Glomerular visceral epithelial cell (primary cell): ENCODE measurements at regions not wholly inside any gene's neighbourhood (a gene's known extent, or its start where the extent isn't known, plus 50 kb on each side); places are given as distances from the start of the nearest gene placed in this dataset.
"Not testable (repeated sequence)": the region's sequence is repeated elsewhere in the genome, so short reads cannot be mapped to it uniquely, and the experiment has no call there.

ENCODE experiments used
- DNase-seq: peaks from one replicate; pipeline ENCODE4 v3.0.0-alpha.2; 2016; ENCODE audit errors: extremely low spot score

DNA sequence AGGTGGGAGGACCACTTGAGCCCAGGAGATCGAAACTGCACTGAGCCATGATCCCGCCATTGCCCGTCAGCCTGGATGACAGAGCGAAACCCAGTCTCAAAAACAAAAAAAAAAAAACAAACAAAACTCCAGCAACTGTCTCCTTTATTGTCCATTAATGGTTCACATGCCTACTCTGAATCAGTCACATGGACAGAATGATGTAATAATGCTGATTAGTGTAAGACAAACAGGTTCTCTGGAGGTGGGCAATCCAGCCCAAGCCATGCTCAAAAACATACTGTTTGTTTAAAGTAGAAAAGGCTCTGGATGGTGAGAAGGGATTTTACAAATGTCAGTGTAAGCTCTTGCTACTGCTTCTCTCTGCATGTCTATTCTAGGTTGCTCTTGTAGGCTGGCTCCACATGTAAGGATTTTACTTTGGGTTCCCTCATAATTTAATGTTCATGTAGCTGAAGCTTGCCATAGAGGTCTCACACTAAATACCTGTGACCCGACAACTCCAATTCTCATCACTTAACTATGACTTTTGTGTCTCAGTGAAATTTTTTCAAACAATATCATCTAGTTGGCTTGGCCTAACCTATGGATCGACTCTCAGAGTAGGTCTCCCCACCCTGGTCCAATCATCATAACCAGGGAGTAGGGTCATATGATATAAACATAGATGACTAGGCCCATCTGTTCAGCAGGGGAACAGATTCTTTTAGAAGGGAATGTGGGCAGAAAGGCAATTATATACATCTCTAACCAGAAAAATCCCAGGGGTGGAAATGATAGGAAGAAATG is 83.9 kb upstream of the SLC39A10 start:
- no peak for DNase-seq

DNA sequence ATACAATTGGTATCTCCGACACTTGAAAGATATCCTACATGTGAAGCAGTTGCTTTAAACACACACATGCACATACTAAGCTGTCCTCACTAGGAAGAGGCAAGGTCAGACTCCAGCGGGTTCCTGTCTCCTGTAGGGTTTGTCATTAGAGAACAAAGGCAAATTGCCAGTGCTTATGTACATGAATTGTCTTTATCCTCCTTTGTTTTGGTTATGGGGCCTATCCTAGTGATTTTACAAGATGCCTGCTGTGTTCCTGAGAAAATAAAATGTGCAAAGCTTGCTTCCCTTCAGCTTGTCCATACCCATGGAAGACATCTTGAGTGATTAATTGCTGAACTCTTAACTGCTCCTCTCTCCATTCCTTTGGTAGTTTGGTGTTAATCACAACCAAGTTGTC is 86.7 kb upstream of the SLC39A10 start:
- DNase-seq: no peak

DNA sequence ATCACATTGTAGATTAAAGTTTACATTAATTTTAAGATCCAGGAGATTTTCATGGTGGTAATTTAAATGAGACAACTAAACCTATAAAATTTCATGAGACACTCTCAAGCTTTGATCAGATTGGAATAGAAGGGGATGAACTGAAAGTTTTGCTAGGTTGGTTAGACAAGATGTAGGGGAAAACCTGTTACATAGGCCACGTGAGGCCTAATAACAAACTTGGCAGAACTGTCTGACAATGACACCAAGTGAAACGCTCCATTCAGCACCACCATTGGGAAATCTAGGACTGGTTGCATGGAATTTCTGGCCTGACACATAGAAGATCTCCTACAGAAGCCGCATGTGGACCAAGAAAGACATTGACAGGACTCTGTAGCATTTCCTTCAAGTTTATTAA is 87.8 kb upstream of the SLC39A10 start:
- no peak for DNase-seq

DNA sequence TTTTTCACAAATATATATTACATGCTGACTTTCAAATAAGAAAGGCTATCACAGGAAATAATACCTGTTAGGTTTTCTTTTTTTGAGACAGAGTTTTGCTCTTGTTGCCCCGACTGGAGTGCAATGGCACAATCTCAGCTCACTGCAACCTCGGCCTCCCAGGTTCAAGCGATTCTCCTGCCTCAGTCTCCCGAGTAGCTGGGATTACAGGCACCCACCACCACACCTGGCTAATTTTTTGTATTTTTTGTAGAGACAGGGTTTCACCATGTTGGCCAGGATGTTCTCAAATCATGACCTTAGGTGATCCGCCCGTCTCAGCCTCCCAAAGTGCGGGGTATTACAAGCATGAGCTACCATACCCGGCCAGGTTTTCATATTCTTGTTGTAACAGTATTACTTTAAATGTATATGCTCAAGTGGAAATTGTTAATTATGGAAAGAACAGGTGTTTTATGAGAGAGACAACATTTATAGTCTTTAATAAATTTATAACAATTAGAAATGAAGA is 92.3 kb upstream of the SLC39A10 start:
- DNase-seq: not testable (repeated sequence)

DNA sequence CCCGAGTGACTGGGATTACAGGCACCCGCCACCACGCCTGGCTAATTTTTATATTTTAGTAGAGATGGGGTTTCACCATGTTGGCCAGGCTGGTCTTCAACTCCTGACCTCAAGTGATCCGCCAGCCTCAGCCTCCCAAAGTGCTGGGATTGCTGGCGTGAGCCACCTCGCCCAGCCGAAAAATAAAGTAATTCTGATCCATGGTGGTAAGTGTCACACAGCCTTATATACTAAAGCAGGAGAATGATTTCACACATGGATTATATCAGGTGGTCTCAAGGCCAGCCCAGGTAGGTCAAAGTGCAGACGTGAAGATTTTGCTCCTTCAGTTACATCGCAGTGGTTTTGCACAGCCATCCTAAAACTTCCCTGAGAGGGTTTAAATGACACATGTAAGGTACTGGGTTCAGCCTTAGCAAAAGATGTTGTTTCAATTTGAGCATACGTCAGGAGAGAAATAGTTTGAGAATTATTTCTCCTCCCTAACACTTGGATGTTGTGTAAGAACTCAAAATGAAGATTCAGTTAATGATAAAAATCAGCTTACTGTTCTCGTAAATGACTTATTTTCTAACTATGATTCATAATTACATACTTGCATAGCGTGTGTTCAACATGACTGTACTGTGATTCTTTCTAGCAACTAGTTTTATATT is 93.0 kb upstream of the SLC39A10 start:
- DNase-seq: no peak

DNA sequence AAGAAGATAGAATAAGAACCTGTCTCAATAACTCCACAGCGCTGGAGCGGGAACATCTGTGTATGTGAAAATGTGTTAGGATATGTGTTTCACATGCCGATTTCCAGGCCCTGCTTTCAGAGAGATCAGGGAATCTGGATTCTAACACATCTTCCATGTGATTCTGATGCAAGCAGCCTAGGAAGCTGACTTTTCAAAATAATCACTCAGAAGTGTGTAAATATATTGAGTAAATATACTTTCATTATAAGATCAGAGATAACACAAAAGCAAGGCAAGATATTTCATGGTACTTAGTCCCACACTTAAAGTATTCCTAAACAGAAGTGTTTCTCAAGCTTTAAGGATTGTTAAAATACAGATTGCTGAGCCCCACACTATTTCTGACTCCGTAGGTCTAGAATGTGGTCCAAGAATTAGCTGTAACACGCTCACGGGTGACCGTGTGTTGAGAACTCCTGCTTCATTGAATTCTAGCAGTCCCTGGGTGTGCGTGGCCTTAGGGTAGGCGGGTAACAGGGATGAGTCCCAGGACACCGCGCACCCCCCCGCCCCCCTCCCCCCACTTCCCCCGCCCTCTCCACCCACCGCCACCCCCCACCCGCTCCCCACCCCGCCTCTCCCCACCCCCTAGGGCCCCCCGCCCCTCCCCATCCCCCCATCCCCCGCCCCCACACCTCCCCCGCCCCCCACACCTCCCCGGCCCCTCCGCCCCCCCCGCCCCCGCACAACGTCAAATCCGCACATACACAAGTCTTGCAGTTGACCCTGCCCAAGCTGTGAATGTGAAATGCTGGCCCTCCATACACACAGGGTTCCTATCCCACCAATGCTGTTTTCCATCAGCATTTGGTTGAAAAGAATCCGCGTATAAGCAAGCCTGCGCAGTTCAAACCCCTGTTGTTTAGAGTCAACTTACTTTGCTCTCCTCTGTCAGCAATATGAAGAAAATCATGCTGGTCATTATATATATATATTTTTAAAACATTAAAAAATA is 94.2 kb upstream of the SLC39A10 start:
- no peak for DNase-seq

DNA sequence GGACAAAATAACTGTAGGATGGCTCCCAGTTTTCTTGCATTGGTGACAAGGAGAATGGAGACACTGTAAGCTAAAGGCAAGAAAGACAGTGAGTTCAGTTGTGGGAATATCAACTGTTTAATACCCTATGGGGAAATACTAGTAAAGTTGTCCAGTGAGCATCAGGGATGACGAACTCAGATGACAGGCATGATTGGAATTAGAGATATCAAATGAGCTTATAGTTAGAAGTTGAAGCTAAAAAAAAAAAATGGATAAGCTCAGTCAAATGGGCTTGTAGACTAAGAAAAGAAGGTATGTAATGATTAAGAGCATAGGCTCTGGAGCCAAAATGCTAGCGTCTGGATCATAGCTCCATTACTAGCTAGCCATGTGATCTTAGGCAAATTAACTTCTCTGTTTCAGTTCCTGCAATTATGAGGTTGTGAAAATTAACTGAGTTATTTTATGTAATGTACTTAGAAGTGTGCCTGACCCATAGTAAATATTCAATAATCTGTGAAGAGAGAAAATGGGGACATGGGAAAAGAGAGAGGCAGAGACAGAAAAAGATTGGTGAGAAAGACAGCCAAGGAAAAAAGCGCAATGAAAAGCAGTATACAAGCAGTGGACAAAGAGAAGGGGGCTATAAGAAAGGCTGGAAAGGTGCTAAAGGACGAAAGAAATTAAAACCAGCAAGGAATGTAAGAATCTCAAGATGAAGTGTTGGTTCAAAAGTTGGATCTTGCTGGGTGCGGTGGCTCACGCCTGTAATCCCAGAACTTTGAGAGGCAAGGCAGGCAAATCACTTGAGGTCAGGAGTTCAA is 95.7 kb upstream of the SLC39A10 start:
- peak; percentile 39 for DNase-seq

DNA sequence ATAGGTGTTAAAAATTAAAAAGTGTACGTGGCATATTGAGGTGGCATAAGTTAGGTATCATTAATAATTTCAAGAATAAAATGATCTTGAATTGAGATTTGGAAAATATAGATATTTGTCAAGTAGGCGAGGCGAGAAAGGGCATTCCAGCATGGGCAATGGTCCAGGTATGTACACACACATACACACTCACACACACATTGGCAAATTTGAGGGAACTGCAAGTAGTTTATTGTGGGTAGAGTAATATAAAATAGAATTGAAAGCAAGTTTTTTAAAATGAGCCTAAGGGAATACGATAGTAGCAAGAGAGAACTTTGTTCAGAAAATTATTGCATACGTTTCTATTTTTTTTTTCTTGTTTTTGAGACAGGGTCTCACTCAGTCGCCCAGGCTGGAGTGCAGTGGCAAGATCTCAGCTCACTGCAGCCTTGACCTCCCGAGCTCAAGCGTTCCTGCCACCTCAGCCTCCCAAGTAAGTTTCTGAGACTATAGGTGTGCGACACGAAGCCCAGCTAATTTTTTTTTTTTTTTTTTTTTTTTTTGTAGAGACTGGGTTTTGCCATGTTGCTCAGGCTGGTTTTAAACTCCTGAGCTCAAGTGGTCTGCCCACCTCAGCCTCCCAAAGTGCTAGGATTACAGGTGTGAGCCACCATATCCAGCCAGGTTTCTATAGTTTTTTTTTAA is 96.7 kb upstream of the SLC39A10 start:
- DNase-seq: no peak

DNA sequence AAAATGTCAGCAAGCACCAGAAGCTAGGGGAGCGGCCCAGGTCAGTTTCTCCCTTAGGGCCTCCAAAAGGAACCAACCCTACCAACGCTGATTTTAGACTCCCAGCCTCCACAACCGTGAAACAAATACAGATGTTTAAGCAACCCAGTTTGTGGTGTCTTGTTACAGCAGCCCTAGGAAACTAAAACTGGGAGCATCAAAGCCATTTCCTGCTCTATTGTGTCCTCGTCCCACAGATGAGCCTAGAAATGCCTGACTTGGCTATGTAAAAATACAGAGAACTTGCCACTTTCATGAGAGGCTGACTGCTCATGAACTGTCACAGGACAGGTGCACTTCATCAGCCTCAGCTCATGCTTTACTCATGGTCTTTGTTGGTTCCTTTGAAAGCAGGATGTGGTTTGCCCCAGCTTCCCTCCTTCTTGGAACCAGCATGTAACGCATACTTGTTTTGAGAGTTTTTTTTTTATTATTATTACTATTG is 97.6 kb upstream of the SLC39A10 start:
- DNase-seq: peak; percentile 64

DNA sequence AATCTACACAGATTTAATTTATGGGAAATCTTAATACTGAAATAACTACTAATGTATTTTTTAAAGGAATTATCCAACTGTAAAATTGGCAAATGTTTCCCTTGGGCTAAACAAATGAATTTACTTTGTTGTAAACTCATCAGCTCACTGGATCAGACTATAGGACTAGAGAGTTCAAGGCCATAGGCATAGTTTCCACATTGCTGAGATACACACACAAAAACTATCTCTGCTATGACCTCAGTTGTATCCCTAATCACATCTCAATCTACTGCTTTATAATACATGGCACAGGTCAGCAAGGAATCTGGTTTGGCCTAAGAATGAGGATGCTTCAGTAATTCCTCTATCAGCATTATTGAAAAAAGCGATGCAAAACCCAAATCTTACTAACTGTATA is 101.1 kb upstream of the SLC39A10 start:
- DNase-seq: no peak

DNA sequence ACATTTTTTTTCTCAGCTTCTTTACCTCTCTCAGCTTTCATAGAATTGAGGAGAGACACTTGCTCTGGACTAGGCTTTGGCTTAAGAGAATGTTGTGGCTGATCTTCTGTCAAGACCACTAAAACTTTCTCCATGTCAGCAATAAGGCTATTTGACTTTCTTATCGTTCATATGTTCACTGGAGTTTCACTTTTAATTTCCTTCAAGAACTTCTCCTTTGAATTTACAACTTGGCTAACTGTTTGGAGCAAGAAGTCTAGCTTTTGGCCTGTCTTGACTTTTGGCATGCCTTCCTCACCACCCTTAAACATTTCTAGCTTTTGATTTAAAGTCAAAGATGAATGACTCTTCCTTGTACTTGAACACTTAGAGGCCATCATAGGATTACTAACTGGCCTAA is 104.4 kb upstream of the SLC39A10 start:
- DNase-seq: no peak

DNA sequence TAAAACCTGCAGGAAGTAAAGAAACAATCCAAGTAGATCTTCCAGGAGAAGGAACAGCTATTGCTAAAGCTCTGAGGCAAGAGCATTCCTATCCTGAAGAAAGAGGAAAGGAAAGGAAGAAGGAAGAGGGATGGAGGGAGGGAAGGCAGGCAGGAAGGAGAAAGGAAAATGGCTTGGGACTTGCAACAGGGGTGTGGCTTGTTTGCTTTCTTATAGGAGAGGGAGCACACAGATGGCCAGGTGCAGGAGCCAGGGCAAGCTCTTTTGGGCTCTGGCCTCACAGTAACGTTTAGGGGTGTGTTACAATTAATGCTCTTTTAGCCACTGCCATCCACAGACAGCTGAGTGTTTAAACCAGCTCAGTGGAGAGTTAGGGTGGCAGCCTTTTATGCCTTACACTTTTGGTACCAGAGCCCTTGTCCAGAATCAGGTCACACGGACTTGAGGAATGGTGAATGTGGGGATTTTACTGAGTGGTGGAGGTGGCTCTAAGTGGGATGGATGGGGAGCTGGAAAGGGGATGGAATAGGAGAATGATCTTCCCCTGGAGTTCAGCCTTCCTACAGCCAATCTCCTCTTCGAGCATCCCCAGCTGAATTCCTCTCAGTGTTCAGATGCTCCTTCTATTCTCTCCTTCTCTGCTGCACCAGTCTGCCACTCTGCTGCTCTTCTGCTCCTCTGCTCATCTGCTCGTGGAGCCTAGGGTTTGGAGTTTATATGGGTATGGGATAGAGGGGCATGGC is 108.7 kb upstream of the SLC39A10 start:
- no peak for DNase-seq

DNA sequence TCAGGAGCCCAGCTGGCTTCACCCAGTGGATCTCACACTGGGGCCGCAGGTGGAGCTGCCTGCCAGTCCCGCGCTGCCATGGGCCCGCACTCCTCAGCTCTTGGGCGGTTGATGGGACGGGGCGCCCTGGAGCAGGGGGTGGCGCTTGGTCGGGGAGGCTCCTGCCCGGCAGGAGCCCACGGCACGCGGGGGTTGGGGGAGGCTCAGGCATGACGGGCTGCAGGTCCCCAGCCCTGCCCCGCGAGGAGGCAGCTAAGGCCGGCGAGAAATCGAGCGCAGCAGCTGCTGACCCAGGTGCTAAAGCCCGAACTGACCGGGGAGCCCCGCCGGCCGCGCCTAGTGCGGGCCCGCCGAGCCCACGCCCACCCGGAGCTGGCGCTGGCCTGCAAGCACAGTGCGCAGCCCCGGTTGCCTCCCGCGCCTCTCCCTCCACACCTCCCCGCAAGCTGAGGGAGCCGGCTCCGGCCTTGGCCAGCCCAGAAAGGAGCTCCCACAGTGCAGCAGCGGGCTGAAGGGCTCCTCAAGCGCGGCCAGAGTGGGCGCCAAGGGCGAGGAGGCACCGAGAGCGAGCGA is 109.7 kb upstream of the SLC39A10 start:
- DNase-seq: not testable (repeated sequence)

DNA sequence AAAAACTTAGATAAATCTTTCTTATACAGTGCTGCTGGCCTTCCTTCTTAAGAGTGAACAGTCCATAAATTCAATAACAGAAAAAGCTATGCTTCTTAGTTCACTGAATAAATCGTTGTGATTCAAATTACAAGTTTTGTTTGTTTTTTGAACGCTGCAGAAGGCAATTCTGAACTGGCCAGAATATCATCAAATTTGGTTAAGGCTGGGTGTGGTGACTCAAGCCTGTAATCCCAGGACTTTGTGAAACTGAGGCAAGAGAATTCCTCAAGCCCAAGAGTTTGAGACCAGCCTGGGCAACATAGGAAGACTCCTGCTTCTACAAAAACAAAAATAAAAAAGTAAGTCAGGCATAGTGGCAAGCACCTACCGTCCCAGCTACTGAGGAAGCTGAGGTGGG is 111.2 kb upstream of the SLC39A10 start:
- no peak for DNase-seq

DNA sequence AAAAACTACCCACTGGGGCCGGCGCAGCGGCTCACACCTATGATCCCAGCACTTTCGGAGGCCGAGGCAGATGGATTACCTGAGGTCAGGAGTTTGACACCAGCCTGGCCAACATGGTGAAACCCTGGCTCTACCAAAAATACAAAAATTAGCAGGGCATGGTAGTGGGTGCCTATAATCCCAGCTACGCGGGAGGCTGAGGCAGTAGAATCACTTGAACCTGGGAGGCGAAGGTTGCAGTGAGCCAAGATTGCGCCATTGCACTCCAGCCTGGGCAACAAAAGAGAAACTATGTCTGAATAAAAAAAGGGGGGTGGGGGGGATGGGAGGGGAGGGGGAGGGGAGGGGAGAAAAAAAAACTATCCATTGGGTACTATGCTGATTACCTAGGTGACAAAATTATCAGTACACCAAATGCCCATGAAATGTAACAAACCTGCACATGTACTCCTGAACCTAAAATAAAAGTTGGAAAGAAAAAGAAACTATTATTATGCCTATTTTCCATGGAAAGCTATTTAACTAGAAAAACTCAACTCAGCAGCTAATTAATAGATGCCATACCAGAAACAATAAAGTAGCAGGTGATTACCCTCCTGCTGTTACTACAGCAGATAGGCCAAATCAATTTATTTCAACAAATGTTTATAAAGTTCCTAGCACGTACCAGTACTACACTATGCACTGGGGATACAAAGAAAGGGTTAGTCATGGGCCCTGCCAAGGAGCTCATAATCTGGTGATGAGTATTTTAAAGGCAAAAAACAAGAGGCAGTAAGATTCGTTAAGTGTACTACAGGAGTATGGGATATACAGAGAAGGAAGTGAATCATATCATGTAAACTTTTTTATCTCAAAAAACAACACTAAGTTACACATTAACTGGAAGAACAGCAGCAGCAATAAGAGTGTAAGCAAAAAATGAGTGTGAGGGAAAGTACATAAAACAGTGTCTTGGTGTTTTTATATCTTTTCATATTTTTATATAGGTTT is 112.8 kb upstream of the SLC39A10 start:
- peak; percentile 62 for DNase-seq

DNA sequence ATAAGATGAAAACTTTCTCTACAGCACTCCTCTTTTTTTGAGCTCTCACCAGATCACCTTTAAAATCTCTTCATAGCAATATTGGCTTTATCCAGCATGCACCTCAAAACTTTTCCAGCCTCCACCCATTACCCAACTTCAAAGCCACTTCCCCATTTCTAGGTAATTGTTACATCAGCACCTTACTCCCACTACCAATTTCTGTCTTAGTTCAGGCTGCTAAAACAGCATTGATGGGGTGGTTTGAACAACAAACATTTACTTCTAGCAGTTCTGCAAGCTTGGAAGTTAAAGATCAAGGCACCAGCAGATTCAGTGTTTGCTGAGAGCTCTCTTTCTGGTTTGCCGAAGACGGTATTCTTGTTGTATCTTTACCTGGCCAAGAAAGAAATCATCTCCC is 114.0 kb upstream of the SLC39A10 start:
- no peak for DNase-seq

DNA sequence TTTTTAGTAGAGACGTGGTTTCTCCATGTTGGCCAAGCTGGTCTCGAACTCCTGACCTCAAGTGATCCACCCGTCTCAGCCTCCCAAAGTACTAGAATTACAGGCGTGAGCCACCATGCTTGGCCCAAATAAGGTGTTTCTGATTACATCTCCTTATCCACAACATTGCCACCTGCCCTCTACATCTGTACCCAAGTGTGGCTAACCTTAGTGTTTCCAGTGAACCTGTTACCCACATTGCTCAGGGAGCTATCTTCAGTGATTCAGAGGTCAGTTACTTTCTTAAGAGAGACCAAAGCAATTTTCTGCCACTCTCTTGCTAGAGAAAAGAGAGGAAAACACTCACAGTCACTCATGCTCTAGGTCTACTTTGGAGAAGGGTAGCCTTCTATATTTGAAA is 115.0 kb upstream of the SLC39A10 start:
- DNase-seq: no peak

DNA sequence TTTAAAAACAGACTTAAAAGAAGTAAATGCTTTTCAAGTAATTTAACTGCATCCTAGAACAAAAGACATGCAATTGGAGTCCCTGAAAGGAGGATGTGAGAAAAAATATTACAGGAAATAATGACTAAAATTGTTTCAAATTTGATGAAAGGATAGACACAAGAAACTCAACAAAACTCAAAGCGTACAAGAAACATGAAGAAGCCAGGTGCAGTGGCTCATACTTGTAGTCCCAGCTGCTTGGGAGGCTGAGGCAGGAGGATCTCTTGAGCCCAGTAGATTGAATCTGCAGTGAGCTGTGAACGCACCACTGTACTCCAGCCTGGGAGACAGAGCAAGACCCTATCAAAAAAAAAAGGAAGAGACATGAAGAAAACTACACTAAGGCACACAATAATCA is 118.1 kb upstream of the SLC39A10 start:
- no peak for DNase-seq
